Cerebellar nuclear complex (tissue), 1 donor: ENCODE measurements at regions not wholly inside any gene's neighbourhood (a gene's known extent, or its start where the extent isn't known, plus 50 kb on each side); places are given as distances from the start of the nearest gene placed in this dataset.

ENCODE experiments used
- DNase-seq, 2 experiments: peaks; one replicate each; lab custom pipeline; 2025; lab: John Stamatoyannopoulos, UW

- DNase-seq: no peak
Observed at GRCh38 chr2:18723219-18723618, 133.8 kb upstream of the NT5C1B start.

- no peak for DNase-seq
Observed at GRCh38 chr2:18722101-18722500, 132.7 kb upstream of the NT5C1B start.

GRCh38 chr2:18721038-18721922, 131.9 kb upstream of the NT5C1B start:
- DNase-seq: no peak

- DNase-seq: no peak
Observed at GRCh38 chr2:18719978-18720775, 130.8 kb upstream of the NT5C1B start.

GRCh38 chr2:18708203-18708715, 118.9 kb upstream of the NT5C1B start:
- no peak for DNase-seq

GRCh38 chr2:18706001-18706400, 116.6 kb upstream of the NT5C1B start:
- DNase-seq: no peak

- no peak for DNase-seq
Observed at GRCh38 chr2:18704276-18704675, 114.9 kb upstream of the NT5C1B start.

- DNase-seq: no peak
Observed at GRCh38 chr2:18703555-18703954, 114.2 kb upstream of the NT5C1B start.

GRCh38 chr2:18701981-18702380, 112.6 kb upstream of the NT5C1B start:
- DNase-seq: no peak

GRCh38 chr2:18701546-18701945, 112.2 kb upstream of the NT5C1B start:
- no peak for DNase-seq

GRCh38 chr2:18690342-18690741, 101.0 kb upstream of the NT5C1B start:
- DNase-seq: no peak

- no peak for DNase-seq
Observed at GRCh38 chr2:18684206-18685038, 95.1 kb upstream of the NT5C1B start.

- DNase-seq: no peak
Observed at GRCh38 chr2:18682681-18683080, 93.3 kb upstream of the NT5C1B start.

GRCh38 chr2:18677280-18677679, 87.9 kb upstream of the NT5C1B start:
- DNase-seq: no peak

- no peak for DNase-seq
Observed at GRCh38 chr2:18674309-18674708, 84.9 kb upstream of the NT5C1B start.

- no peak for DNase-seq
Observed at GRCh38 chr2:18671363-18671762, 82.0 kb upstream of the NT5C1B start.

- no peak for DNase-seq
Observed at GRCh38 chr2:18668221-18668620, 78.9 kb upstream of the NT5C1B start.

- DNase-seq: no peak
Observed at GRCh38 chr2:18664421-18664820, 75.1 kb upstream of the NT5C1B start.

- no peak for DNase-seq
Observed at GRCh38 chr2:18663861-18664260, 74.5 kb upstream of the NT5C1B start.

- no peak for DNase-seq
Observed at GRCh38 chr2:18662689-18663088, 73.3 kb upstream of the NT5C1B start.

- DNase-seq: no peak
Observed at GRCh38 chr2:18659915-18660314, 70.5 kb upstream of the NT5C1B start.

GRCh38 chr2:18656048-18656447, 66.7 kb upstream of the NT5C1B start:
- DNase-seq: no peak
